ENCODE measurements at regions not wholly inside any gene's neighbourhood (a gene's known extent, or its start where the extent isn't known, plus 50 kb on each side); places are given as distances from the start of the nearest gene placed in this dataset.

GRCh38 chr15:79230766-79231165 is 51.8 kb upstream of the ANKRD34C start:
- no peak for DNase-seq

GRCh38 chr15:79222808-79223207 is 59.7 kb upstream of the ANKRD34C start:
- DNase-seq, result no peak

GRCh38 chr15:79221696-79222095 is 60.8 kb upstream of the ANKRD34C start:
- DNase-seq, result no peak

- DNase-seq, result no peak
These were observed 63.0 kb upstream of the ANKRD34C start for GRCh38 chr15:79219393-79220056.

GRCh38 chr15:79218588-79219200 is 63.8 kb upstream of the ANKRD34C start:
- no peak for DNase-seq

GRCh38 chr15:79213650-79214049 is 68.9 kb upstream of the ANKRD34C start:
- no peak for DNase-seq

GRCh38 chr15:79212589-79213157 is 69.8 kb upstream of the ANKRD34C start:
- DNase-seq, result no peak

GRCh38 chr15:79211481-79211880 is 71.0 kb upstream of the ANKRD34C start:
- no peak for DNase-seq

- no peak for DNase-seq
These were observed 72.8 kb upstream of the ANKRD34C start for GRCh38 chr15:79209690-79210089.

- DNase-seq, result no peak
These were observed 73.4 kb upstream of the ANKRD34C start for GRCh38 chr15:79209116-79209515.

- DNase-seq, result no peak
These were observed 74.3 kb upstream of the ANKRD34C start for GRCh38 chr15:79208179-79208578.

- no peak for DNase-seq
These were observed 75.6 kb upstream of the ANKRD34C start for GRCh38 chr15:79206940-79207339.

- no peak for DNase-seq
These were observed 77.4 kb upstream of the ANKRD34C start for GRCh38 chr15:79204886-79205675.

GRCh38 chr15:79198461-79198860 is 84.1 kb upstream of the ANKRD34C start:
- DNase-seq, result no peak

- DNase-seq, result no peak
These were observed 85.2 kb upstream of the ANKRD34C start for GRCh38 chr15:79197285-79197684.

GRCh38 chr15:79195802-79196201 is 86.7 kb upstream of the ANKRD34C start:
- DNase-seq, result no peak

GRCh38 chr15:79195239-79195638 is 87.3 kb upstream of the ANKRD34C start:
- no peak for DNase-seq

GRCh38 chr15:79194386-79194785 is 88.1 kb upstream of the ANKRD34C start:
- no peak for DNase-seq

- no peak for DNase-seq
These were observed 89.0 kb upstream of the ANKRD34C start for GRCh38 chr15:79193549-79193948.

- DNase-seq, result no peak
These were observed 89.4 kb upstream of the ANKRD34C start for GRCh38 chr15:79193103-79193502.

GRCh38 chr15:79192462-79193036 is 90.0 kb upstream of the ANKRD34C start:
- DNase-seq, result no peak

GRCh38 chr15:79190093-79190492 is 92.4 kb upstream of the ANKRD34C start:
- DNase-seq, result no peak

- DNase-seq, result no peak
These were observed 95.9 kb upstream of the ANKRD34C start for GRCh38 chr15:79186616-79187015.

All from activated CD4-positive, alpha-beta T cell treated with anti-CD3 and anti-CD28 coated beads, Interleukin-2, Interleukin-6, amounts not matched to agents 100 ng/mL and 50 ng/mL, durations not matched to agents 16 hours and 8 hours (primary cell).